ELF-1 (cell line): ENCODE measurements at regions not wholly inside any gene's neighbourhood (a gene's known extent, or its start where the extent isn't known, plus 50 kb on each side); places are given as distances from the start of the nearest gene placed in this dataset.

Experiments used
- DNase-seq: peaks from one replicate; pipeline ENCODE4 v3.0.0-alpha.2; 2016; ENCODE audit warnings: low read depth, low spot score

DNA sequence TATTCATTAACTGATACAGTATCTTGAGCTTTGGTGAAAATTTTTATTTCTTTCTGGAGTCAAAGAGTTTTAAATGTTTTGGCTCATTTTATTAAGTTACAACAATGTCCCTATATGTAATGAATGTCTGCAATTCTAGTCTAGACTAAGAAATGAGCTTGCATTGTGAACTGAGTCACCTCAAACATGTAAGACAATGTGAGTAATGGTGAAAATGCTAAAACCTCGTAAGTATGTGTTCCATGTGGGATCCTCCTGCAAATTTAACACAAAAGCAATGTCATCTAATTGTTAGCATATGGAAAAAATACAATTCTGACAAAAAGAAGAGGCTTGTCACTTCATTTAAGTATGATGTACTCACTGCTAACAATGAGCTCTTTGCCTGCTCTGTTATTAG, 480.5 kb upstream of the FSTL5 start:
- DNase-seq = no peak

DNA sequence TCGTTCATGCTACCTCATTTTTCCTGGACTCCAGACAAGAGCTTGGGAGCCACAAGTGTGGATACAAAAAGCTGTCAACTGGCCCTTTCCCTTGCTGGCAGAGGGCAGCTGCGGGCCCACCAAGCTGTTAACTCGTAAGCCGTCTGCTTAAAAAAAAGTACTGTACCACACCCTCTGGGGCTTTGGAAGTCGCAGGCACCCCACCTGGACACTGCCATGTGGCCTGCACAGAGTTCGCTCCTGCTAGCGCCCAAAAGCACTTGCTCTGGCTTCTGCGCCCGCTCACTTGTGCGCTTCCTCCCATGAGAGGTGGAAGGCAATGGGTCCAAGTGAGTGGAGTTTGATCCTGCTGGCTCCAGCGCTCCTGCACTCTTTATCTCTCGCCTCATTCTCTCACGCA, 476.4 kb upstream of the FSTL5 start:
- no peak for DNase-seq

DNA sequence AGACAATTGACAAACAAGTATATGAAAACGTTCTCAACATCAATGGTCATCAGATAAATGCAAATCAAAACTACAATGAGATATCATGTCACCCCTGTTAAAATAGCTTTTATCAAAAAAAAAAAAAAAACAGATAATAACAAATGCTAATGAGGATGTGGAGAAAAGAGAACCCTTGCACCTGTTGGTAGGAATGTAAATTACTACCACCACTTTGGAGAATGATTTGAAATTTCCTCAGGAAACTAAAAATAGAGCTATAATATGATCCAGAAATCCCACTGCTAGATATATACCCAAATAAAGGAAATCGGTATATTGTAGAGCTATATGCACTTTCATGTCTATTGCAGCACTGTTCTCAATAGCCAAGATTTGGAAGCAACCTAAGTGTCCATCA, 470.6 kb upstream of the FSTL5 start:
- no peak for DNase-seq

- no peak for DNase-seq
Measured at GRCh38 chr4:162622664-162623063, 458.9 kb upstream of the FSTL5 start.

GRCh38 chr4:162610116-162610515, 446.3 kb upstream of the FSTL5 start:
- no peak for DNase-seq

DNA sequence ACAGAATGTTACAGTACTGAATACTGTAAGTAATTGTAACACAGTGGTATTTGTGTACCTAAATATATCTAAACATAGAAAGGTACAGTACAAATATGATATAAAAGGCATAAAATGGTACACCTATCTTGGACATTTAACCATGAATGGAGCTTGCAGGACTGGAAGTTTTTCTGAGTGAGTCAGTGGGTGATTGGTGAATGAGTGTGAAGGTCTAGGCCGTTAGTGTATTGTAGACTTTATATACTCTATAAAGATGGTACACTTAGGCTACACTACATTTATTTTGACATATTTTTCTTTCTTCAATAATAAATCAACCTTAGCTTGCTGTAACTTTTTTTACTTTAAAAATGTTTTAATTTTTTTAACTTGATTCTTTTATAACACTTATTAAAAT, 422.5 kb upstream of the FSTL5 start:
- DNase-seq = no peak

- no peak for DNase-seq
Measured at GRCh38 chr4:162582180-162582579, 418.4 kb upstream of the FSTL5 start.

DNA sequence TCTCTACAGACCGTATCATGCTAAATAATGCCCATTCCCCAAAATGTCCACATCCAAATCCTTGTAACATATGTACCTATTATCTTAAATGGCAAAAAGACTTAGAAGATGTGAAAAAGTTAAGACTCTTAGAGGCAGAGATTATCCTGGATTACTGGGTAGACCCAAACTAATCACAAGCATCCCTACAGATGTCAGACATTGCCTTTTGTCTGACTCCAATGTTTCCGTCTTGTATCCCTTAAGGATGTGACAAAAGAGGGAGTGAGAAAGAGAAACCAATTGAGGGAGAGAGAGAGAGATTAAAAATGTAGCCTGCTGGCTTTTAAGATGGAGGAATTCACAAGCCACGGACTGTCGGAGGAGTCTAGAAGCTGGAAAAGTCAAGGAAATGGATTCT, 401.9 kb upstream of the FSTL5 start:
- DNase-seq = no peak

- DNase-seq = no peak
Measured at GRCh38 chr4:162560073-162560472, 396.3 kb upstream of the FSTL5 start.

GRCh38 chr4:162557516-162558106, 393.8 kb upstream of the FSTL5 start:
- no peak for DNase-seq

GRCh38 chr4:162535121-162535520, 371.3 kb upstream of the FSTL5 start:
- DNase-seq = no peak

DNA sequence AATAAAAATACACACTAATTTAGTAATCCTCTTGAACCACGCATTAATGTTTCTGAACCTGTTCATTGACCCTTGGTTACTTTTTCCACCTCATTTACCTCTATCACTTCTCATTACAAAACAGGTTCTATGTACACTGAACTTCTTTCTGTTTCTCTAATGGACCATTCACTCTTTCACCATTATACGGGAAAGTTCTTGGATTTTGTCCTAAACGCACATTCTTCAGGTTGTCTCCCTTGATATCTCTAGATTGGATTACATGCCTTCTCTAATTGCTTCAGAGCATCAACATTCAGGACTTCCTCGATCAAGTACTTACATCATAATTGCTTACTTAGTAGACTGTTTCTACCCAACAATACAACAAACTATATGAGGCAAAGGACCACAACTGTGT, 359.4 kb upstream of the FSTL5 start:
- DNase-seq = no peak

DNA sequence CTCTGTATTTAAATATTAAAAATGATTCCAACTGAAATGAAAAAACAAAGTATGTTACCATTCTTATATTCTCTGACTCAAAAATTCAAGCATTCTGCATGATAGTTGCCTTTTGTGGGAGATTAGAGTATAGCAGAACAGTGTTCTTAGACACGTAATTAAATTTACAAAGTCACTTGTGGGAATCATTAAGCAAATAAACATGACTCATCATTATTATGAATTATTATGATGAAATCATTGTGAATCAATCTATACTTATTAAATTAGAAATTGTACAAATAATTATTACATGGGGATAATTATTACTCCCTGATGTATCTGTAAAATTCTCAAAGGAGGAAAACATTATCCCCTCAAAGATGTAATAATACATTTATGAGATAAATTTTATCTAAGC, 358.9 kb upstream of the FSTL5 start:
- no peak for DNase-seq

- no peak for DNase-seq
Measured at GRCh38 chr4:162510937-162511336, 347.1 kb upstream of the FSTL5 start.

DNA sequence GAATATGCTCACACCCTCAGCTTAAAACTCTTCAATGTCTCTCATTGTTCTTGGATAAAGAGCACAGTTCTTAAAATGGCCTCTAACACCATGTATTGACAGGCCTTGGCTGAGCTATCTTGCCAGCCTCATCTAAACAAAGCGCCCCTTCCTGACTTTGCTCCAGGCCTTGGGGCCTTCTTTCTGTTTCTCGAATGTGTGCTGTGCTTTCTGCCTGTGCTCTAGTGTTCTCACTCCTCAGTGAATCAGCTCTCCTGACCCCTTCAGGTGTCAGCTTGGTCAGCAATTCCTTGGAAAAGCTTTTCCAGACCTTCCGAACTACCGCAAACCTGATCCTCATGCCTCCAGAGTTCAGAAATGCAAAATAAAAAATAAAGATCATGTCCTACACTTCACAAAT, 346.3 kb upstream of the FSTL5 start:
- no peak for DNase-seq

GRCh38 chr4:162509333-162509732, 345.5 kb upstream of the FSTL5 start:
- DNase-seq = no peak

GRCh38 chr4:162506253-162506652, 342.5 kb upstream of the FSTL5 start:
- DNase-seq = no peak

DNA sequence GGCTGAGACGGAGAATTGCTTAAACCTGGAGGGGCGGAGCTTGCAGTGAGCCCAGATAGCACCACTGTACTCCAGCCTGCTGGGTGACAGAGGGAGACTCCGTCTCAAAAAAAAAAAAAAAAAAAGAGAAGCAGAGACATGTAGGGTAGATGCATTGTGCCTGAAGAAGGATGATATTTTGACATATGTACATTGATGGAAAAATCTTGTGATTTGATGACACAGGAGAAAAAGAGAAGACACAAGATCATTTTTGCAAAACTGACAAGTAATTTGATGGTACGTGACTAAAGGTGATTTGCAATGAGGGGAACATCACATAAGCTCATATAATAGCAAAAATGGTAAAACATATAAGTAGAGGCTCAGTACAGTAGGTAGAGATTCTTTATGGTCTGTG, 340.1 kb upstream of the FSTL5 start:
- no peak for DNase-seq

- DNase-seq = no peak
Measured at GRCh38 chr4:162502109-162502508, 338.3 kb upstream of the FSTL5 start.

DNA sequence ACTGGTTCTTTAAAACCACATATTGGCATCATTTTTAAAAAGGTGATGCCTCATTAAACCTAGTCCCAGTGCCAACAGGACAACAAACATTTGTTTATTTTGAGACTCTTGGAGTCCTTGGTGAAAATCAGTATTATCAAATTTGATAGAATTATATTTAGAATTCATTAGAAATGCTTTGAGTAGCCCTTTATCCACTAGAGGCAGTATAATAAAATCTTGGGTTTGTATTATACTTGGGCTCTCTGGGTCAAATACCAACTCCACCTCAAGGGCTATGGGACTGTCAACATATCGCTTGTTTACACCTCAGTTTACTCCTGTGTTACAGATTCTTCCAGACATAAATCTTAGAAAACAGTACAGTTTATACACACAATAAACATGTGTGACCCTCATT, 335.7 kb upstream of the FSTL5 start:
- no peak for DNase-seq

DNA sequence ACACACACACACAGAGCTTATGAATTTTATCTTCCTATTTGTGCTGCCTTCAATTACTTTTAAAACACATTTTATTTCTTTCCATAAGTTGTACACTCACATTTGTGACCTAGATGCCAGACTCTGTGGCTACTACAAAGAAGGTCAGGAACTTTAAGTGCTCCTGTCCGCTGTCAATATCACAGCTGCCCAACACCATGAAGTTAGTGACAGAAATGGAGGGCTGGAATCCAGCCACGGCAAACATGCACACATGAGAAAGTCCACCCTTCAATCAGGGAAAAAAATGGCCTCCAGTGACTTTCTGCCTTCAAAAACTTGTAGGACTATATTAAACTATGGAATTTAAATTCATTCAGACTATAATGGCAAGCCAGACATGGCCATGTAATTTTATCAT, 334.4 kb upstream of the FSTL5 start:
- no peak for DNase-seq

DNA sequence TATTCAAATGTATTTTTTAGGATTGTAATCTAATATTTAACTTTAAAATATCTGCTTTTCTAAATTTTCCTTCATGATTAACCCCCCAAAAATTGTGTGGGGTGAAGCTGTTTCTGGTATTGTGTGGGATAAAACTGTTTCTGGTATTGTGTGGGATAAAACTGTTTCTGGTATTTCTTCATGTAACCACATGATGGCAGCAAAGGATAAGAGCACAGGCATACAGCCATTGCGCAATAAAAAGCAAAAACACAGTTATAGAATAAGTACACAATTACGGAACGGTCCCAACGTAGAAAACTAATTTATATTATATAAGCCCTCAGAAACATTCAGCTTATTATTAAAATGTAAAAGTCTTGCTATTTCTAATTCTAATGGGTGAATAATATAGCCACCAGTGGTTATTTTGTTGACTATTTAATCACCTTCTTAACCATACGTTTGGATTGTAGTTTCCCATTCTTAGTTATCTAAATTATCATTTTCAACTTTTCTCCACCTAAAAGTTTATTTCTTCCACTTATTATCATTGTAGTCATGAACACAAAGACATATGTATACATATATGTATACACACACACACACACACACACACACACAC, 333.9 kb upstream of the FSTL5 start:
- no peak for DNase-seq

DNA sequence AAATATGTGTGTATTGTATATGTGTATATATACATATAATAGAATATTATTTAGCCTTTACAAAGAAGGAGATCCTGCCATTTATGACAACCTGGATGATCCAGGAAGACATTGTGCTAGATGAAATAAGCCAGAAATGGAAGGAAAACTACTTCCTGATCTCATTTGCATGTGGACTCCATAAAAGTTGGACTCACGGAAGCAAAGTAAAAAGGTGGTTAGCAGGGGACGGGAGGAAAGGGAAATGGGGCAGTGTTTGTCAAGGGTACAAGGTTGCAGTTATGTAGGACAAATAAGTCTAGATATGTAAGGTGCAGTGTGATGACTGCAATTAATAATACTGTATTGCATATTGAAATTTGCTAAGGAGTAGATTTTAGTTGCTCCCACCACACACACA, 331.1 kb upstream of the FSTL5 start:
- DNase-seq = no peak

GRCh38 chr4:162485486-162485885, 321.7 kb upstream of the FSTL5 start:
- no peak for DNase-seq
